ENCODE measurements at regions not wholly inside any gene's neighbourhood (a gene's known extent, or its start where the extent isn't known, plus 50 kb on each side); places are given as distances from the start of the nearest gene placed in this dataset.

DNA sequence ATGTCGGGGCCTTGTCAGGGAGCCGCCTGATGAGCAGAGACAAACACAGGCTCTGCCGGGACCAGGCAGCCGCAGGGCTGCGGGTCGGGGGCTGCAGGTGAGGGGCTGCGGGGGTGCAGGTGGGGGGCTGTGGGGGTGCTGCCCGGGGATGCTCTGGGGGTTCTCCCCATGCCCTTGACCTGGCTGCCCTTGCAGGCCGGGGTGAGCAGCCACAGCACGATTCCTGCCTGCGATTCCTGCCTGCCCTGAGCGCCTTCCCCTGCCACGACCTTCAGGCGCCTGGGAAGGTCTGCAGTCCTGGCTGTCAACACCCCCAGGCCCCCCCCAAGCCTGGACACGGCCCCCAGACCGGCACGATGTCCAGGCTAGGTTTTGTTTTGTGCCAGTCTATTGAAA, 106.3 kb downstream of the FAM53A start:
- no peak overlapping the region for H3K4me3 ChIP-seq
- peaks cover 0 to 15% (median 1%) of the 10 kb centered on the region in 4 donors for H3K4me1 ChIP-seq
- peaks cover 0 to 4% (median 0%) of the 10 kb centered on the region in 4 donors for H3K9me3 ChIP-seq
- H3K27ac ChIP-seq, result no peak overlapping the region
- no peaks in the 10 kb centered on the region for H3K27me3 ChIP-seq
- TF ChIP-seq CTCF (IDR thresholded peaks at IDR 0.05), result no peak
- TF ChIP-seq POLR2A (IDR thresholded peaks at IDR 0.05), result no peak
- no peaks in the 10 kb centered on the region for H3K36me3 ChIP-seq
- no peak for DNase-seq

DNA sequence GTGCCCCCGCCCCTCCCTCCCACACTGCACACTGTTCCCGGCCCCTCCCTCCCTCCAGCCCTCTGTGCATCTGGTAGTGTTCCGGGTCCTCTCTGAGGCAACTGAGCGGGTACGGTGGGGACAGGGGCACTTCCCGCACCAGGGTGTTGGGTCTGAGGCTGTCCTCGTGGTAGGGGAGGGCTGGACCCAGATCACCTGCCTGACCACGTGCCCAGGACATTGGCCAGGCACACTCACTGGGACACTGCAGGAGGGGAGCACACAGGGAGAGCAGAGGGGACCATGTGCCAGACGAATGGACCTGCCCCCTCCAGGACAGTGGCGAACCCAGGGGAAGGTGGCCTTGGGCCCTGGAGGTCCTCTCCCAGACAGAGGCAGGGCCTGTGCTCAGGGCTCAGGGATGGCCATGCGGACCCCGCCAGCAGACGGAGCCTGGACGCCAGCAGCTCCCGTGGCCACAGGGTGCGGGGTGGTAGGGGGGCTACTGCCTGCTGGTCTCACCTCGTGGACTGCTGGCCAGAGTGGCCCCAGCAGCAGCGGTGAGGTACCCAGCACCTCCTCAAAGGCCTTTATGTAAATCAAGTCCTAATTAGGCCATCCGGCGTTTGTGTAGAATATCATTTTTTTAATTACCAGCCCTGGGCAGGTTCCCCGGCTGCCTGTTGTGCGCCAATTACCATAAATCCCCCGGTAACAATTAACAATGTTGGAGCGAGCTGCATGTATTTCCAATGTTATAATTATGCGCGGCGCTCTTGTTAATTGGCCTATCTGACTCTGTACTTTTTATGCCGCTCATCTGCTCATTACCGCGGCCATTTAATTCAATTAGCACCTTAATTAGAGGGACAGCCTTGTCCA, 106.9 kb downstream of the FAM53A start:
- H3K36me3 ChIP-seq, result no peaks in the 10 kb centered on the region
- no peaks in the 10 kb centered on the region for H3K27me3 ChIP-seq
- no peak overlapping the region for H3K27ac ChIP-seq
- DNase-seq, result no peak
- peaks cover 0 to 15% (median 1%) of the 10 kb centered on the region in 4 donors for H3K4me1 ChIP-seq
- no peak for TF ChIP-seq POLR2A (IDR thresholded peaks at IDR 0.05)
- TF ChIP-seq CTCF (IDR thresholded peaks at IDR 0.05), result no peak
- no peak overlapping the region for H3K4me3 ChIP-seq
- H3K9me3 ChIP-seq, result peaks cover 0 to 4% (median 0%) of the 10 kb centered on the region in 4 donors

DNA sequence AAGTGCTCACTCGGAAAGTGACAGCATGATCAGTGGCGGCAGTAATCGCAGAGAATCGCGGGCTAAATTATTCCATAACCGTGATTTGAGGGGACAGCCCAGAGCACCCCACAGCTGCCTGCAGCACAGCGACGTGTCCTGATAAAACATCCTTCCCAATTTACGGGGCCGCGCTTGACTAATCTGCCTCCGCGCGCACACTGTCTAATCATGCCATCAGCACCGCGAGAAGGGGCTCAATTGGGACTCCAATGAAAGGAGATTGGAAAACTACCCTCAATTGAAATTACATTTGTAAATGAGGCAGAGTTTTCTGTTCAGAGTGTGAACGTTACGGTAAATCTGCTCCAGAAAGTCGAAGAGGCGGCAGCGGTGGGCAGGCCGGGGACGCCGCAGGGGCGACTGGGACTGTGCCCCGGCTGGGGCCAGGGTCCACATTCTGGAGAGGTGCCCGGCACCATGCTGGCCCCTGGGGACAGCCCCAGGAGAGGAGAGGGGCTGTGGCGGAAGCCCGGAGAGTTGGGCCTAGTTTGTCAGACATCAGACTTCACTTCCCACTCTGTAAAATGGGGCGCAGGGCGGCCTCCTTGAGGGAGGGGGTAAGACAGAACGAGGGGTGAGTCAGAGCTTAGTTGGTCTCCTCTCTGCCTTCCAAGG, 107.7 kb downstream of the FAM53A start:
- peaks cover 0 to 4% (median 0%) of the 10 kb centered on the region in 4 donors for H3K9me3 ChIP-seq
- H3K4me1 ChIP-seq, result peaks cover 0 to 15% (median 1%) of the 10 kb centered on the region in 4 donors
- H3K36me3 ChIP-seq, result no peaks in the 10 kb centered on the region
- TF ChIP-seq CTCF (IDR thresholded peaks at IDR 0.05), result no peak
- no peak overlapping the region for H3K4me3 ChIP-seq
- no peak overlapping the region for H3K27ac ChIP-seq
- no peak for DNase-seq
- no peaks in the 10 kb centered on the region for H3K27me3 ChIP-seq

DNA sequence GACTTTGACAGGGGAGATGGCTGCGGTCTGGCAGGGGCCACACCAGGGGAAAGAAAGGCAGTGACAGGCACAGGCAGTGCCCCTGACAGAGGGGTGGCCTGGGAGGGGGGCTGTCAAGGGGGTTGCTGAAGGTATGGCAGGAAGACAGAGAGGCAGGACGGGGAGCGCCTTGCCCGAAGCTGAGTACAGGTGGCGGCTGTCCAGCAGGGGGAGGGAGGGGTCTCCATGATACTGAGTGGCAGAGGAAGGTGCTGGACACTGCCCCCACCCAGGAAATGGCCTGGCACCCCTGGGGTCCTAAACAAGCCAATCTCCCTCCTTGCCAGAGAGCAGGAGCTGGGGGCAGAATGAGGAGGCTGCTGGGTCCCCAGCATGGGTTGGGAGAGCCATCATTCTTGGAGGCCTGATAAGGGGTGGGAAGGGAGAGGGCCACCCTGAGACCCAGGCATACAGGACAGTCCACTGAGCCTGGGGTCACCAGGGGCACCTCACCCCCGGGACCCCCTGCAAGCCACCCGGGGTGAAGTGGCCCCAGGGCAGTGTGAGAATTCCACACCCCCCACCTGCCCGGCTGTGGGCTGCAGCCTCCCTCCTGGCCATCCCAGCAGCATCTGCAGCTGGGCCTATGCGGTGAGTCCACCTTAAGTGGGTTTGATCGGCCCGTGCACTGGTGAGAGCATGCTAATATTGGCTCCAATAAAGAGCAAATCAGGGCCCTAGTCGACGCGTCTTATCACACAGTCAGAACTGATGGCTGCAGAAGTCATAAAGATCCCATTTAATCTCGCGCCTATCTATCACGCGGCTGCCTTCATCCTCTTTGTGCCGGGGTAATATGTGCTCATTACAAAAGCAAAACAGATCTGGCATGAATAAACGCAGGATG, 108.5 kb downstream of the FAM53A start:
- Histone ChIP-seq H3K9me3 (peaks cover 0 to 4% (median 0%) of the 10 kb centered on the region in 4 donors), H3K4me3 (no peak overlapping the region), H3K27me3 (no peaks in the 10 kb centered on the region), H3K27ac (no peak overlapping the region), H3K36me3 (no peaks in the 10 kb centered on the region), H3K4me1 (peaks cover 0 to 15% (median 1%) of the 10 kb centered on the region in 4 donors)
- TF ChIP-seq CTCF (IDR thresholded peaks at IDR 0.05), result no peak
- TF ChIP-seq POLR2A (IDR thresholded peaks at IDR 0.05), result no peak
- DNase-seq, result no peak

DNA sequence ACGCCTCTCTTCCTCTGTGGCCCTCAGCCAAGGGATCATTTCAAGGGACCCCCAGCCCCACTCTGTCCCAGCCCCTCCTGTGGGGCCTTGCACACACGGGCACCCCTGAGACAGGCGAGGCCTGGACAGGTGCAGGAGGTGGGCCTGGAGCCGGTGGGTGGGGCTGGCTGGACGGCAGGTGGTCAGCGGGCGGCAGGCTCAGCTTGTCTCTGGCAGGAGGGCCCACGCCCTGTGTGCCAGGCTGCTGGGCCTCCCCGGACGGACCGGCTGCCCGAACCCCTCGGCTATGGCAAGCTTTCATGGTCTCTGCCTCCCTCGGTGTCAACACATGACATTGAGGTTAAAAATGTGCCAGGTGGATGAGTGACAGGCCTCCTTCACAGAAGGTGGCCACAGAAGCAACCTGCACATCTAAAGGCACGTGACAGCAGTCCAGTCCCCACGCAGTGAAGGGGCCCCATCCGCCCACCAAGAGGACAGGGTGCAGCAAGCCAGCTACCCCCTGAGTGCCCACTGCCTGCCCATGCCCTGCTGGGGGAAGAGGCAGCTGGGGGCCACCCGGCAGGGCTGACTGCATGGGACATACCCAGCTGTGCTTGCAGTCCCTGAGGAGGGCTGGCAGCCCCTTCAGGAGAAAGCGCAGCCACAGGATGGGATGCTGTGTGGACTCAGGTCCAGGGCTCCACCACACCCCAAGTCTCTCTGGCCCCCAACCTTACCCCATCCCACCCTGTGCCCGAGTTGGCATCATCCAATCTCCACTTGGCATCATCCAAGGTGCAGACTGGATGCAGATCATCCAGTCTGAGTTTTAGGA, 109.3 kb downstream of the FAM53A start:
- Histone ChIP-seq H3K9me3 (no peaks in the 10 kb centered on the region), H3K27me3 (no peaks in the 10 kb centered on the region), H3K4me1 (peaks cover 0 to 8% (median 1%) of the 10 kb centered on the region in 4 donors), H3K4me3 (no peak overlapping the region), H3K36me3 (no peaks in the 10 kb centered on the region), H3K27ac (no peak overlapping the region)
- no peak for TF ChIP-seq POLR2A (IDR thresholded peaks at IDR 0.05)
- no peak for TF ChIP-seq CTCF (IDR thresholded peaks at IDR 0.05)
- no peak for DNase-seq

Measured in Peyer's patch (tissue), 4 donors.